AG04449 (cell line): ENCODE measurements at regions not wholly inside any gene's neighbourhood (a gene's known extent, or its start where the extent isn't known, plus 50 kb on each side); places are given as distances from the start of the nearest gene placed in this dataset.

Experiments
- CTCF ChIA-PET: fragments of 350-600 bp; formaldehyde crosslinking; extraction: SDS; loops from one replicate; lab custom pipeline; 2021; ENCODE audit warnings: antibody characterized with exemption; lab: Yijun Ruan, JAX
- POLR2A ChIA-PET: fragments of 400-600, 350-600 bp; formaldehyde crosslinking; extraction: SDS; loops from one replicate; lab custom pipeline; 2020; ENCODE audit warnings: antibody characterized with exemption, inconsistent platforms; lab: Yijun Ruan, JAX
- DNase-seq: peaks from one replicate; pipeline ENCODE4 v3.0.0-alpha.2; 2010; ENCODE audit warnings: low read depth, low spot score
- H3K4me3 ChIP-seq: 2 replicates; pipeline ENCODE4 v1.5.1; 2011; ENCODE audit warnings: low read depth, mild to moderate bottlenecking, control low read depth, low read length
- CTCF ChIP-seq: IDR thresholded peaks from one replicate; pipeline ENCODE4 v1.5.1; 2011; ENCODE audit warnings: mild to moderate bottlenecking, moderate library complexity, low read length, control low read depth, inconsistent platforms; ENCODE audit not compliant: insufficient read depth; ENCODE audit errors: missing control alignments

GRCh38 chr16:66315210-66315825 is 51.2 kb upstream of the CDH5 start:
- DNase-seq = peak; percentile 4
- TF ChIP-seq CTCF = peak; percentile 93
- H3K4me3 ChIP-seq = no peak overlapping the region
- CTCF ChIA-PET = interaction anchor here (0.7 to 8.1 kb wide), 15 partner anchors 8 to 67 kb away, joined by 3 to 90 read pairs (median 5); no protein-coding TSS in a partner anchor
- POLR2A ChIA-PET = no interaction called here

DNA sequence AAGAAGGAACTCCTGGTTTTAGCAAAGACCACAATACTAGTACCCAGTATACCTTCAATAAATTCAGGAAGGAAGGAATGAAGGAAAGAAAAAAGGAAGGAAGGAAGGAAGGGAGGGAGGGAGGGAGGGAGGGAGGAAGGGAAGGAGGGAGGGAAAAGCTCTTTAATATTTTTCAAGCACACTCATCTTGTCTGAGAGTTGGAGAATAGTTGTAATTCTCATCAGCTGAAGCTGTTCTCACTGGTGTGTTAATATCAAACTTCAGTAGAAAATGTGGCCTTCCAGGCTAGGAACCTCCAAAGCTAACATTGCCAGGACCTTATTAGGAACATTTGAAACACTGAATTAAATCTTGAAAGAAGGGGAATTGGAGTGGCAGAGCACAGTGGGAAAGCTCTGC is 55.2 kb upstream of the CDH5 start:
- CTCF ChIA-PET = interaction anchor here (1.1 kb wide), 1 partner anchor 9 kb away, joined by 4 read pairs; no protein-coding TSS in a partner anchor

GRCh38 chr16:66309215-66309807 is 57.2 kb upstream of the CDH5 start:
- no peak for DNase-seq

More for the DNA sequence above, 55.2 kb upstream of the CDH5 start:
- POLR2A ChIA-PET = no interaction called here
- DNase-seq = no peak
- no peak overlapping the region for H3K4me3 ChIP-seq
- no peak for TF ChIP-seq CTCF

GRCh38 chr16:66308096-66308495 is 58.4 kb upstream of the CDH5 start:
- ChIA-PET CTCF (interaction anchor here (0.8 kb wide), 2 partner anchors 13 to 32 kb away, joined by 3 read pairs; no protein-coding TSS in a partner anchor), POLR2A (no interaction called here)
- no peak for TF ChIP-seq CTCF
- H3K4me3 ChIP-seq = no peak overlapping the region
- DNase-seq = no peak

More at GRCh38 chr16:66309215-66309807, 57.2 kb upstream of the CDH5 start:
- TF ChIP-seq CTCF = no peak
- POLR2A ChIA-PET = no interaction called here
- CTCF ChIA-PET = interaction anchor here (1.0 to 2.3 kb wide), 2 partner anchors 9 to 11 kb away, joined by 3 to 10 read pairs; no protein-coding TSS in a partner anchor
- no peak overlapping the region for H3K4me3 ChIP-seq

DNA sequence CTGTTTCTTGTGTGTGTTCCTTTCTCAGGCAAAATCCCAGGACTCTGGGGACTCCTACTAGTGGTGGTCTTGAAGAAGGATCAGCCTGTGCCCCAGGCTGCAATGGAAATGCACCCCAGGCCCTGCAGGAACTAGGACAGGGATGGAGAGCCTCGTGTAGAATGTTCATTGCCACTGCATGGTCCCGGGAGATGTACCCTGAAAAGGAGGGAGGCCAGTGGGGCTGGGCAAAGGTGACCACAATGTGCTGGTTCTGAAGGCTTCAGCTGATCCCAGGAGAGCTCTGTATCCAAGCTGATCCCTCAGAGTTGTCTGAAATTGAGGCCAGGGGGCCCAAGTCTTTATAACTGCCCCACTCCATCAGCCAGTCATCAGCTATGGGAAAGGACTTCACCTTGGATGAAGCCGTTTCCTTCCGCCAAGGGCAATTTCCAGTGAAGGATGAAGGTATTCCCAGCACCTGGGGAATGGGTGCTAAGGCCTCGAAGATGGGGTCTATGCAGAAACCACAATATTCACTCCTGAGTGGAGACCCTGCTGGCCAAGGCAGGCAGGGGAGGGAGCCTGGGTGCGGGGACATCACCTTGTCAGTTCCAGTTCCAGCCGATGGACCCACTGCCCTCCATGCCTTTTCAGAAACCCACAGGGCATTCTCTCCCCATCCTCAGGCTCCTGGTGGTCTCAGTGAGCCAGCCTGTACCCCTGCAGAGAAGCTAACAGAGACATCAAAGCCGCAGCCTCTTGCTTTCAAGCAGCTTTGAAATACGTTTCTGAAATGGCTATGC is 59.9 kb upstream of the CDH5 start:
- DNase-seq = no peak
- no peak for TF ChIP-seq CTCF
- ChIA-PET POLR2A (no interaction called here), CTCF (interaction anchor here (0.6 to 1.6 kb wide), 3 partner anchors 8 to 37 kb away, joined by 3 to 4 read pairs (median 3); no protein-coding TSS in a partner anchor)
- H3K4me3 ChIP-seq = no peak overlapping the region
